ENCODE measurements at regions not wholly inside any gene's neighbourhood (a gene's known extent, or its start where the extent isn't known, plus 50 kb on each side); places are given as distances from the start of the nearest gene placed in this dataset.
"Not testable (repeated sequence)": the region's sequence is repeated elsewhere in the genome, so short reads cannot be mapped to it uniquely, and the experiment has no call there.

- H3K27me3 ChIP-seq (ENCODE audit: control insufficient read depth, insufficient read depth, low read length) = no peaks in the 10 kb centered on the region
- DNase-seq (no peak), ATAC-seq (no peak)
- 97% methylated on average over 1 of the region's 1 CpG for WGBS (ENCODE audit: insufficient coverage)
- no peaks in the 10 kb centered on the region for H3K4me1 Mint-ChIP-seq
- no peak overlapping the region for H3K4me3 ChIP-seq (ENCODE audit: low read length)
- no peak overlapping the region for H3K27ac Mint-ChIP-seq
- H3K9me3 ChIP-seq (ENCODE audit: control insufficient read depth, insufficient read depth, low read length) = no peaks in the 10 kb centered on the region
- peaks cover 0 to 2% of the 10 kb centered on the region in 2 donors for H3K9me3 Mint-ChIP-seq
- H3K27ac ChIP-seq (ENCODE audit: low read length) = no peak overlapping the region
- H3K4me1 ChIP-seq (ENCODE audit: control insufficient read depth, insufficient read depth, low read length) = no peaks in the 10 kb centered on the region
- TF ChIP-seq CTCF (IDR thresholded peaks at IDR 0.05) = no peak
- H3K36me3 ChIP-seq (ENCODE audit: control insufficient read depth, insufficient read depth, low read length) = no peaks in the 10 kb centered on the region
- H3K4me3 Mint-ChIP-seq = no peak overlapping the region
- peaks cover 0 to 9% of the 10 kb centered on the region in 2 donors for H3K27me3 Mint-ChIP-seq (ENCODE audit: low read depth in 2 of 2)
- H3K36me3 Mint-ChIP-seq = no peaks in the 10 kb centered on the region
- intact Hi-C loops (cut with micrococcal nuclease) = no loop called here
These were observed 157.2 kb upstream of the ROPN1 start for GRCh38 chr3:124149081-124149480.

DNA sequence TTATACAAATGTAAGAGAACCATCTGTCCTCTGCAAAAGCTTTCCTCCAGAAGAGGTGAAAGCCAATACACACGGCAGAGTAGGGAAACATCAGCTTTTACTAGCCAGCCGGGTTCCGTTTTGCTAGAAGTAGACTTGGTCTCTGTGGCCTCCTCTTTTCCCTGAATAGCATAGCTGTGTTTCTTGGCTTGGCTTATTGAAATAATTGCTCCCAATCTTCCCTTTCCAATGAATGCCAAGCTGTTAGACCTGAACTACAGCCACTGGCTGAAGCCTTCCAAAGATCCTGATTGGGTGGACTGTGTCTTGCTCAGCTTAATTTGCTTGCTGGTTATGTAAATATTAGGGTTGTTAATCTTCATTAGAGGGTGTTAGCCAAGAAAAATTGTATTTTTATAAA, 157.8 kb upstream of the ROPN1 start:
- TF ChIP-seq CTCF (IDR thresholded peaks at IDR 0.05) = no peak
- no peaks in the 10 kb centered on the region for H3K9me3 ChIP-seq (ENCODE audit: control insufficient read depth, insufficient read depth, low read length)
- 91% methylated on average over 3 of the region's 3 CpGs for WGBS (ENCODE audit: insufficient coverage)
- no peaks in the 10 kb centered on the region for H3K4me1 ChIP-seq (ENCODE audit: control insufficient read depth, insufficient read depth, low read length)
- H3K36me3 Mint-ChIP-seq = no peaks in the 10 kb centered on the region
- intact Hi-C loops (cut with micrococcal nuclease) = no loop called here
- H3K36me3 ChIP-seq (ENCODE audit: control insufficient read depth, insufficient read depth, low read length) = no peaks in the 10 kb centered on the region
- no peak overlapping the region for H3K4me3 Mint-ChIP-seq
- no peak overlapping the region for H3K27ac ChIP-seq (ENCODE audit: low read length)
- H3K4me3 ChIP-seq (ENCODE audit: low read length) = no peak overlapping the region
- no peaks in the 10 kb centered on the region for H3K9me3 Mint-ChIP-seq
- DNase-seq (no peak), ATAC-seq (no peak)
- H3K27ac Mint-ChIP-seq = no peak overlapping the region
- no peaks in the 10 kb centered on the region for H3K27me3 ChIP-seq (ENCODE audit: control insufficient read depth, insufficient read depth, low read length)
- H3K27me3 Mint-ChIP-seq (ENCODE audit: low read depth in 2 of 2) = peaks cover 0 to 9% of the 10 kb centered on the region in 2 donors
- H3K4me1 Mint-ChIP-seq = no peaks in the 10 kb centered on the region

DNA sequence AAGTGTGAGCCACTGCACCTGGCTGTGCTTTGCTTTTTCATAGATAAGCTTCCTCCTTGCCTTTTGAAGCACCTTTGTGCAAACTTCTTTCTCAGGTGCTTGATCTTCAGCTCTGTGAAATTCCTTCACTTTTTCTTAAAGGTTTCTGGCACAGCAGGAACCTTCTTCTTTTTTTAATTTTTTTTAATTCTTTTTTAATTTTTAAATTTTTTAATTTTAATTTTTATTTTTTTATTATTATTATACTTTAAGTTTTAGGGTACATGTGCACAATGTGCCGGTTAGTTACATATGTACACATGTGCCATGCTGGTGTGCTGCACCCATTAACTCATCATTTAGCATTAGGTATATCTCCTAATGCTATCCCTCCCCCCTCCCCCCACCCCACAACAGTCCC, 161.0 kb upstream of the ROPN1 start:
- H3K27me3 ChIP-seq (ENCODE audit: control insufficient read depth, insufficient read depth, low read length); H3K27ac ChIP-seq (ENCODE audit: low read length); H3K9me3 ChIP-seq (ENCODE audit: control insufficient read depth, insufficient read depth, low read length); ATAC-seq; H3K4me3 ChIP-seq (ENCODE audit: low read length); intact Hi-C loops (cut with micrococcal nuclease); H3K27ac Mint-ChIP-seq; H3K27me3 Mint-ChIP-seq (ENCODE audit: low read depth in 2 of 2); H3K4me1 ChIP-seq (ENCODE audit: control insufficient read depth, insufficient read depth, low read length); H3K9me3 Mint-ChIP-seq; H3K4me3 Mint-ChIP-seq; H3K36me3 Mint-ChIP-seq; H3K36me3 ChIP-seq (ENCODE audit: control insufficient read depth, insufficient read depth, low read length); DNase-seq; H3K4me1 Mint-ChIP-seq: not testable (repeated sequence)
- WGBS (ENCODE audit: insufficient coverage) = no CpG with 5 or more reads among the region's 1 CpG

GRCh38 chr3:124156866-124157712, 165.2 kb upstream of the ROPN1 start:
- no peaks in the 10 kb centered on the region for H3K4me1 ChIP-seq (ENCODE audit: control insufficient read depth, insufficient read depth, low read length)
- H3K27me3 ChIP-seq (ENCODE audit: control insufficient read depth, insufficient read depth, low read length) = no peaks in the 10 kb centered on the region
- Mint-ChIP-seq H3K27ac (no peak overlapping the region), H3K27me3 (ENCODE audit: low read depth in 2 of 2) (peaks cover 0 to 8% of the 10 kb centered on the region in 2 donors), H3K36me3 (no peaks in the 10 kb centered on the region), H3K4me1 (no peaks in the 10 kb centered on the region), H3K9me3 (no peaks in the 10 kb centered on the region), H3K4me3 (no peak overlapping the region)
- intact Hi-C loops (cut with micrococcal nuclease) = no loop called here
- WGBS (ENCODE audit: insufficient coverage) = 73% methylated on average over 5 of the region's 6 CpGs
- ATAC-seq = no peak
- no peak for DNase-seq
- H3K9me3 ChIP-seq (ENCODE audit: control insufficient read depth, insufficient read depth, low read length) = no peaks in the 10 kb centered on the region
- H3K4me3 ChIP-seq (ENCODE audit: low read length) = no peak overlapping the region
- no peaks in the 10 kb centered on the region for H3K36me3 ChIP-seq (ENCODE audit: control insufficient read depth, insufficient read depth, low read length)
- H3K27ac ChIP-seq (ENCODE audit: low read length) = no peak overlapping the region
- no peak for TF ChIP-seq CTCF (IDR thresholded peaks at IDR 0.05)

Data from natural killer cell (primary cell).